ENCODE measurements at regions not wholly inside any gene's neighbourhood (a gene's known extent, or its start where the extent isn't known, plus 50 kb on each side); places are given as distances from the start of the nearest gene placed in this dataset.
"Not testable (repeated sequence)": the region's sequence is repeated elsewhere in the genome, so short reads cannot be mapped to it uniquely, and the experiment has no call there.

GRCh38 chr1:4064150-4064889 is 164.2 kb upstream of the C1orf174 start:
- no peak for DNase-seq (ENCODE audit: low read depth in 3 of 3)

DNA sequence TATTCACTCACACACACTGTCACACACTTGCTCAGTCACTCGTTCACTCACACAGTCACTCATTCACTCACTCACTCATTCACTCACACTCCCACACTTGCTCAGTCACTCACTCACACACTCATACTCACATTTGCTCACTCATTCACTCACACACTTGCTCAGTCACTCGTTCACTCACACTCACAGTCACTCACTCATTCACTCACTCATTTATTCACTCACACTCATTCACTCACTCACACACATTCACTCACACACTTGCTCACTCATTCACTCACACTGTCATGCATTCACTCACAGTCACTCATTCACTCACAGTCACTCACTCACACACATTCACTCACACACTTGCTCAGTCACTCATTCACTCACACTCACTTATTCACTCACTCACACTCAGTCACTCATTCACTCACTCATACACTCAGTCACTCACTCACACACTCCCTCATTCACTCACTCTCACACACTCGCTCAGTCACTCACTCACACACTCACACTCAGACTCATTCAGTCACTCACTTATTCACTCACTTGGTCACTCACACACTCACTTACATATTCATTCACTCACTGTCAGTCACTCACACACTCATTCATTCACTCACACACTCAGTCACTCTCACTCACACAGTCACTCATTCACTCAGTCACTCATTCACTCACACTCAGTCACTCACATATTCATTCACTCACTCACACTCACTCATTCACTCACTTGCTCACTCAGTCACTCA is 167.0 kb upstream of the C1orf174 start:
- DNase-seq (ENCODE audit: low read depth in 3 of 3), result no peak

GRCh38 chr1:4068076-4068475 is 168.0 kb upstream of the C1orf174 start:
- no peak for DNase-seq (ENCODE audit: low read depth in 3 of 3)

- no peak for DNase-seq (ENCODE audit: low read depth in 3 of 3)
These were observed 171.6 kb upstream of the C1orf174 start for GRCh38 chr1:4071653-4072052.

DNA sequence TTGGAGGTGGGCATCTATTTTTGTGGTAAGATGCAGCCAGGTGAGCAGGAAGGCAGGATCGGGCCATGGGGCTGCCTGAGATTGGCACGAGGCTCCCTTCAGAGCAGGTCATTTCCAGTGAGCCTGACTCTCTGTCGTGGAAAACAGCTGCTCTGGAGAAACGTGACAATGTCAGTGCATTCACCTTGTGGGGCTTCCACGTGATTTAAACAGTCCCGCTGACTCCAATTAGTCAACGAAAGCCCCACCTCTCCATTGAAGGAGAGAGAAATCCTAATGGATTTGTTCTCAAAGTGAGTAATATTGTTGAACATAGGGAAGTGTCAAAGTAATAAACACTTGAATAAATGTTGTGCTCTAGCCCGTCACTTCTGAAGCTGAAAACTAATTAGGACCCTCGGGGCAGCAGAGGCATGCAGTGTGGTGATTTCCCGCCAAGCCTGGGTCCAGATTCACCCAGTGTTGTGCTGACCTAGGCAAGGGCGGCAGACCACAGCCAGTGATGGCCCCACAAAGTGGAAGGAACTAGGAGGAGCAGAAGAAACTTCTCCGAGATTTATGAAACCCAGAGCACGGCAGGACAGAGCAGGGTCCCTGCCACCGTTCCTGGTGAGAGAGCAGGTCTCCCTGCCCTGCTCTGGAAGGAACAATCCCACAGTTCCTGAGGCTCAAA is 172.5 kb upstream of the C1orf174 start:
- no peak for DNase-seq (ENCODE audit: low read depth in 3 of 3)

GRCh38 chr1:4075436-4076225 is 175.6 kb upstream of the C1orf174 start:
- DNase-seq (ENCODE audit: low read depth in 3 of 3), result no peak

DNA sequence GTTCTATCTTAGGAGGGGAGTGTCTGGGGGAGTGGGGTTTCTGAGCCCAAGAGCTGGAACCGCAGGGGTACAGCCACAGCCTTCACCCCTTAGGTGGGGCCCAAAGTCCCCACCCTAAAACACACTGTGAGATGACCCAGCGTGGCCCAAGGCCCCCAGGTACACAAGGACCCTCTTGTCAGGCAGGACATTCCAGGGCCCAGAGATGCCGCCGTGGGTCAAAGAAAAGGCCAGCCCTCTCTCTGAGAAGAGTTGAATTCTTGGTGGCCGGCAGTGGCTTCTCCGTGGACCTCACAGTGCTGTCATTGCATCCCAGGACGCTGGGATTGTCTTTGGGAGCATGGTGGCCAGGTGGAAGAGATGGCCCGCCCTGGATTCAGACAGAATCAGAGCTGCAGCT is 176.3 kb upstream of the C1orf174 start:
- no peak for DNase-seq (ENCODE audit: low read depth in 3 of 3)

GRCh38 chr1:4078091-4078962 is 178.3 kb upstream of the C1orf174 start:
- DNase-seq (ENCODE audit: low read depth in 3 of 3), result not testable (repeated sequence)

GRCh38 chr1:4079815-4080214 is 179.7 kb upstream of the C1orf174 start:
- no peak for DNase-seq (ENCODE audit: low read depth in 3 of 3)

DNA sequence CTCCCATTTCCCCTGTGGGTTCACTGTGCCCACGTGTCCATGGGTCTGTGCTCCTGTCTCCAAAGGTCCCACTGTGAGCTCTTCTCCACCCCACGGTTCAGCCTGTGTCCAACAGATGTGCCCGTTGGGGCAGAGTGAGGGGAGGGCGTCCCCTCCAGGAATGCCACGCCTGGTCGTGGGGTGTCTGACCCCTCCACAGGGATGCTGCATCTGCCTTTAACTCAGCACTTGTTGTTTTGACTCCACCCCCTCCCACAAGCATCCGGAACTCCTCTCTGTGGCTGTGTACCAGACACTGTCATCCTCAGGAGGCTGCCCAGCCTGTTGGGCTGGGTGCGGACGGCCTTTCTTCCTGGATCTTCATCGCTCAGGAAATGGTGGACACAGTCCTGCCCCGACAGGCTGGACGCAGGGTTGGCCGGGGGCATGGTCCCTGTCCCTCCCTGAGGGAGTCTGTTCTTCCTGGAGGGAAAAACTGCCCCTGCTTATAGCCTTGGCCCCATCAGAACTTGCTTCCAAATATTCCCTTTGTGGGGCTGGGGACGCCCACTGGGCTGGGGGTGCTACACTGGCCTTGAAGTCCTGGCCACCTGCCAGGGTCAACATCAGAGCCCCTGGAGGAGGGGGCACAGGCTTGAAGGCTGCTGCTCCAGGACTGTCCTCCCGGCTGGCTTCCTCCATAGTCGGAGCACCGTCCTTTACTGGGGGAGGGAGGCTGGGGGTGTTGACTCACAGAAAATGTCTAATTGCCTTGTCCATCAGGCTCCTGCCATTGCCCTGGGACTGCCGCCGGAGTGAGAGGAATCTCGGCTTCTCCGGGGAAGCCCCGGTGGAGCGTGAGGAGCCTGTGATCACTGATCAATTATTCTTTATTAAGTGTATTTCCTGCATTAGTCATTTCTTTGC is 182.0 kb upstream of the C1orf174 start:
- no peak for DNase-seq (ENCODE audit: low read depth in 3 of 3)

DNA sequence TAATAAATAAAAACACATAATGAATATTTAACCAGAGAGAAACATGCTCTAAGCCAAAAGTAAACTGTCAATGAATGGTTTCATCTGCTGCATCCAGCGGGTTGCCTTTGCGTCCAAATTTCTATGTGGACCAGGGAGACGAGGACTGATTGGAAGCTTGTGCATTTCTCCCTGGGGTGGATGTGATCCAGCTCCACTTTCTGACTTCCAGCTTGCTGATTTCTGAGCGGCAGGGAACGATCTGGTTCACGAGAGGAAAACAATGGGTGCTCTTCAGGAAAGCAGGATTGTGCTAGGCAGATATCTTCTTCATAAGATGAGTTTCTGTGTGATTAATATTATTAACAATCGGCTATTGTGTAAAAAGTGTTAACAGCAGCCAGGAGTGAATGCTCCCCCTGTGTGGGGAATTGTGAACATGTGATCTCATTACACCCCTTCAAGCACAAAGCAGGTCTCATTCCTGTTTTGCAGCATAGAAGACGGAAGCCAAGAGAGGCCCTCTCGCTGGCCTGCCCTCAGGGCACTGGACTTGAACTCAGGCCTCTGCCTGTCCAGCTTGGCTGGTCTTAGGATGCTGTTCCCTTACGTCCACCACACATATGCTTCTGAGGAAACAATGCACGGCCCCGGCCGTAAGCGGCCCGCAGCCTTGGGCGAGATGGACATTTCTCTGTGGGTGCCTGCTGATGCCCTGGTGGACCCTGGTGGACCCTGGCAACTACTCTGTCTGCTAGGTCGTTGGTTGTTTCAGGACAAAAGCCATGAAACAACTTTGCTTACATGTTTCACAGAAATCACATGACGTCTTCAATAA is 183.4 kb upstream of the C1orf174 start:
- no peak for DNase-seq (ENCODE audit: low read depth in 3 of 3)

DNA sequence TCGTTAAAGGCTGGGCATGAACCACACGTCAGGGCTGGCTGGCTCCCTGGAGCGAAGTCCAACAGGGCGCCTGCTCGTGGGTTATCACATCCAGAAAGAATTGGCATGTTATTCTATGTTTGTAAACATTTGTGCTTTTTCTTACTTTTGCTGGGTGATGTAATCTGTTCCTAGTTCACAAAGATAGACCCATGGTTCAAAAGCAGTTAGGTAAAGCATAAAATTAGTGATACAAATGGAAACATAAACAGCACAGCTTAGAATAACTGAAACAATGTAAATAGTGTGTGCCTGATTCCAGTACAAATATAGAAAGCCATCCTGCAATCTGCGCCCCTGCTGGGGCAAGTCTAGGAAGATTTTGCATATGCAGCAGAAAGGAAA is 184.0 kb upstream of the C1orf174 start:
- DNase-seq (ENCODE audit: low read depth in 3 of 3), result no peak

DNA sequence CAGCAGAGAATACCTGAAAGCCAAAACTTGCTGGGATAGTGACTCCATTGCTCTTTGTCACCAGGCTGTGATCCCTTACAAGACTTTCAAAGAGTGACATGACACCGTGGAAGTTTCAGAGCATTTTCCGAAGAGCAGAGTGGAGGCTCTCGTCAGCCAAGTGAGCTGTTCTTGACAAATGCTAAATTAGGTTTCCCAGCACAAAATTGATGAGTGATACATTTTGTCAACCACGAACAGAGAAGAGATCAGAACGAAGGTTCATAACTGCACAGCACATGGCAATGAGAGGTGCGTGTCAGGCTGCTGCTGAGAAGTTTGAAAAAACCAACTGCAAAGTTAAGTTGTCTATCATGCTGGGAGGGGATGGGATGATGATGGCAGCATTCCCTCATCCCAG is 184.4 kb upstream of the C1orf174 start:
- no peak for DNase-seq (ENCODE audit: low read depth in 3 of 3)

DNA sequence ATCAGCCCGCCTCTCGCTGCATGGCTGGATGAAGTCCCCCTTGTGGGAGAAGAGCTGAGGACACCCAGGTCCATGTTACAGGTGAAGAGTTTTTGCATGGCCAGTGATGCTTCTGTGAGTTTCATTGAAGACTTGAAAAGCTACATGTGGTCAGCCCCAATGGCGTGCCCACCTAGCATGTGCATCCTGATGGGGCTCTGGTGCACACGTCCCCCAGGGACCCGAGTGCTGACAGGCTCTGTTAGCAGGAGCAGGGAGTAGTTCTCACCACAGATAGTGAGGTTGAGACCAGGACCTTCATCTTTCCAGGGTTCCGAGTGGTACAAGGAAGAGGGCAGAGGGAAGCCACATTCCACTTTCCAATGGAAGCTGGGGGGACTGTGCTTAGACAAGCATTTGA is 184.8 kb upstream of the C1orf174 start:
- no peak for DNase-seq (ENCODE audit: low read depth in 3 of 3)

DNA sequence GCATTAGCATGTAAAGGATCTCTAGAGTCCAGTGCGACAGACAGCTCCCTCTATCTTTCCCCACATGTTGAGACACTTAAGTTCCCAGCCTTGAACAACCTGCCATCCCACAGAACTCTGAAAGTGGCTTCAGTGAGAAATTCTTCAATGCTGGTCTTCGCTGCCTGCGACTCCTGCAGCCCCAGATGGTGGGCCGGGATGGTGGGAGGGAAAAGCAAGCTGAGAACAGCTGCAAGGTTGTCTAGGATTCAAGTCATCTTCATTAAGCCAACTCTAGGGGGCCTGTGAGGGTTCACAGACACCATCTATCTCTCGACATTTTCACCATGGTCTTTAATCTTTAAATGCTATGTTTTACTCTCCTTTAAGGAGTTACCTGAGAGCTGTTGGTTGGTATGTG is 185.5 kb upstream of the C1orf174 start:
- no peak for DNase-seq (ENCODE audit: low read depth in 3 of 3)

DNA sequence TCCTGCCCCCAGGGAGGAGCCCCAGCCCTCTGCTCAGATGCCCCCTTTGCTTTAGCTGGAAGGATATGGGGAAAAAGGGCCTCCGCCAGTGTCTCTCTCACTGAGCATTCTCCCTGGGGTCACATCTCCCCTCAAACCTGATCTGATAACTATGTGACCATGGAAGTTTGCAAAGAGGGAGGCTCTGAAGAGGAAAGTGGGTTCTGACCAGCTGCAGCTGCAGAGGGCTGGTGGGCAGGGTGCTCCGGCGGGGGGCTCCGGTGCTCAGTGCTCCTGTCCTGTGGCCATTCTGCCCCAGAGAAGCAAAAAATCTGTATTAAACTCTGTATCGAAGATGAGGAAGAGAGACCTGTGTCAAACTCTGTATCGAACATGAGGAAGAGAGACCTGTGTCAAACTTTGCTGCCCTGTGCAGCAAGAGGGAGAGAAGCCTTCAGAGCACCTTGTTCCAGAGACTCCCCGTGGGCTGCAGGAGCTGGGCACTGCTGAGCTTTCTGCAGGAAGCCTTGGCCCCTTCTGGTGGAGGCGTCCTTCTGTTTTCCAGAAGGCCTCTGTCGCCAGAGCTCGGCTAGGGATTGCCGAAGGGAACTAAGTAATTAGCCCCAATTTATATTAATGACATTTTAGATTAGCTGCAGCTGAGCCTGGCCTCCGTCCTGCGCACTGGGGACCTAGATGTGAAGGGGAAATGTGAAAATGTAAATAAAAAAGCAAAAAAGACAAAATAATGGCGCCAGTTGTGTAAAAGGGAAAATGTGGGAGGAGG is 186.2 kb upstream of the C1orf174 start:
- DNase-seq (ENCODE audit: low read depth in 3 of 3), result no peak

DNA sequence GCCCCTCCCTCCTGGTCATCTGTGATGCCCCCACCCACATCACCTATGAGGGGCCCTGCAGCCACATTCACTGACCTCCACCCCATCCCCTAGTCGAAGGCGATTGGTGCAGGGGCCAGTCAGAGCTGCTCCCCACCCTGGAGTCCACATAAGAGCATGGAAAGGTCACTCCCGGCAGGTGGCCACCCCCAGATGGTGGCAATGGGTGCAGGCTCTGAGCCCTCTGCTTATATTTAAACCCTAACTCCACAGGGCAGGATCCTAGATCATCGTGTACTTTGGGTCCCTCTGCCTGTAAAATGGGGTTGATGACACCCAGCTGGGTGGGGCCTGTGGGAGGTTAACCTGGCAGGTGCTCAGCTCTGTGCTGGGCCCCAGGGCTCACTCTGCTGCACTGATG is 186.8 kb upstream of the C1orf174 start:
- no peak for DNase-seq (ENCODE audit: low read depth in 3 of 3)

Measured in stimulated activated CD4-positive, alpha-beta T cell treated with anti-CD3 and anti-CD28 coated beads, TNF-alpha, amount 100 ng/mL, for 4 hours (primary cell).